ENCODE measurements at regions not wholly inside any gene's neighbourhood (a gene's known extent, or its start where the extent isn't known, plus 50 kb on each side); places are given as distances from the start of the nearest gene placed in this dataset.

- no peaks in the 10 kb centered on the region for H4K20me1 ChIP-seq (ENCODE audit: insufficient read depth)
- CTCF ChIA-PET: interaction anchor here (1.7 kb wide), 1 partner anchor 12 kb away, joined by 6 read pairs; no protein-coding TSS in a partner anchor
- H3K4me3 ChIP-seq (ENCODE audit: low read depth in 2 of 2, low read length in 1 of 2): peak overlapping the region; percentile 1 to 34; a peak in 2 of 4 replicates
- H3K4me2 ChIP-seq: peak overlapping the region; percentile 61
- peaks cover 46% of the 10 kb centered on the region for H3F3A ChIP-seq (replicated peaks; ENCODE audit: insufficient read depth)
- 24% methylated on average over 5 of the region's 5 CpGs for WGBS (ENCODE audit: low lambda C conversion rate)
- POLR2A ChIA-PET: interaction anchor here (1.2 kb wide), 1 partner anchor 10 kb away, joined by 3 read pairs; no protein-coding TSS in a partner anchor
- H3K27ac ChIP-seq (ENCODE audit: low read depth in 2 of 2, low read length in 1 of 2): peak overlapping the region; percentile 86 to 90
- TF ChIP-seq, protein P1, sequence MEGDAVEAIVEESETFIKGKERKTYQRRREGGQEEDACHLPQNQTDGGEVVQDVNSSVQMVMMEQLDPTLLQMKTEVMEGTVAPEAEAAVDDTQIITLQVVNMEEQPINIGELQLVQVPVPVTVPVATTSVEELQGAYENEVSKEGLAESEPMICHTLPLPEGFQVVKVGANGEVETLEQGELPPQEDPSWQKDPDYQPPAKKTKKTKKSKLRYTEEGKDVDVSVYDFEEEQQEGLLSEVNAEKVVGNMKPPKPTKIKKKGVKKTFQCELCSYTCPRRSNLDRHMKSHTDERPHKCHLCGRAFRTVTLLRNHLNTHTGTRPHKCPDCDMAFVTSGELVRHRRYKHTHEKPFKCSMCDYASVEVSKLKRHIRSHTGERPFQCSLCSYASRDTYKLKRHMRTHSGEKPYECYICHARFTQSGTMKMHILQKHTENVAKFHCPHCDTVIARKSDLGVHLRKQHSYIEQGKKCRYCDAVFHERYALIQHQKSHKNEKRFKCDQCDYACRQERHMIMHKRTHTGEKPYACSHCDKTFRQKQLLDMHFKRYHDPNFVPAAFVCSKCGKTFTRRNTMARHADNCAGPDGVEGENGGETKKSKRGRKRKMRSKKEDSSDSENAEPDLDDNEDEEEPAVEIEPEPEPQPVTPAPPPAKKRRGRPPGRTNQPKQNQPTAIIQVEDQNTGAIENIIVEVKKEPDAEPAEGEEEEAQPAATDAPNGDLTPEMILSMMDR (IDR thresholded peaks at IDR 0.05): peak; percentile 23; the same call in 1 of the 2 replicates
- TF ChIP-seq SMC3 (IDR thresholded peaks at IDR 0.05; ENCODE audit: low read depth, low read length) (no peak), TCF12 (IDR thresholded peaks at IDR 0.05) (peak; percentile 77), MXI1 (IDR thresholded peaks at IDR 0.05; ENCODE audit: low read depth, low read length) (peak; percentile 28; the same call in 1 of the 2 replicates), ZBTB33 (IDR thresholded peaks at IDR 0.05; ENCODE audit: borderline replicate concordance, low read depth) (no peak), FOXJ3 (CRISPR knock-in tag; IDR thresholded peaks at IDR 0.05) (peak; percentile 53; the same call in 1 of the 2 replicates), TAF1 (IDR thresholded peaks at IDR 0.05; ENCODE audit: borderline replicate concordance, low read depth, low read length) (peak; percentile 14; the same call in 1 of the 2 replicates), CHD2 (IDR thresholded peaks at IDR 0.05; ENCODE audit: low read length, partially characterized antibody) (peak; percentile 45), FOXM1 (IDR thresholded peaks at IDR 0.05; ENCODE audit: low read depth) (peak; percentile 78), EP300 (IDR thresholded peaks at IDR 0.05; ENCODE audit: borderline replicate concordance in 1 of 2, low read depth in 1 of 2, low read length in 1 of 2) (peak; percentile 26 to 83; a peak in 3 of 4 replicates), GATA2 (CRISPR knock-in tag; IDR thresholded peaks at IDR 0.05) (peak; percentile 80), RCOR1 (IDR thresholded peaks at IDR 0.05; ENCODE audit: low read length) (peak; percentile 78), RFX5 (IDR thresholded peaks at IDR 0.05; ENCODE audit: low read length) (no peak), NFIC (IDR thresholded peaks at IDR 0.05; ENCODE audit: borderline replicate concordance) (peak; percentile 37; the same call in 1 of the 2 replicates), POLR2AphosphoS5 (IDR thresholded peaks at IDR 0.05; ENCODE audit: low read depth, low read length) (peak; percentile 12; the same call in 1 of the 2 replicates), RAD21 (IDR thresholded peaks at IDR 0.05; ENCODE audit: low read length) (peak; percentile 27; the same call in 1 of the 2 replicates), MEF2A (IDR thresholded peaks at IDR 0.05; ENCODE audit: borderline replicate concordance, low read depth) (no peak)
- TF ChIP-seq, protein P2, sequence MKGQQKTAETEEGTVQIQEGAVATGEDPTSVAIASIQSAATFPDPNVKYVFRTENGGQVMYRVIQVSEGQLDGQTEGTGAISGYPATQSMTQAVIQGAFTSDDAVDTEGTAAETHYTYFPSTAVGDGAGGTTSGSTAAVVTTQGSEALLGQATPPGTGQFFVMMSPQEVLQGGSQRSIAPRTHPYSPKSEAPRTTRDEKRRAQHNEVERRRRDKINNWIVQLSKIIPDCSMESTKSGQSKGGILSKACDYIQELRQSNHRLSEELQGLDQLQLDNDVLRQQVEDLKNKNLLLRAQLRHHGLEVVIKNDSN (IDR thresholded peaks at IDR 0.05; ENCODE audit: borderline replicate concordance, low read depth): no peak
- TF ChIP-seq, protein P3, sequence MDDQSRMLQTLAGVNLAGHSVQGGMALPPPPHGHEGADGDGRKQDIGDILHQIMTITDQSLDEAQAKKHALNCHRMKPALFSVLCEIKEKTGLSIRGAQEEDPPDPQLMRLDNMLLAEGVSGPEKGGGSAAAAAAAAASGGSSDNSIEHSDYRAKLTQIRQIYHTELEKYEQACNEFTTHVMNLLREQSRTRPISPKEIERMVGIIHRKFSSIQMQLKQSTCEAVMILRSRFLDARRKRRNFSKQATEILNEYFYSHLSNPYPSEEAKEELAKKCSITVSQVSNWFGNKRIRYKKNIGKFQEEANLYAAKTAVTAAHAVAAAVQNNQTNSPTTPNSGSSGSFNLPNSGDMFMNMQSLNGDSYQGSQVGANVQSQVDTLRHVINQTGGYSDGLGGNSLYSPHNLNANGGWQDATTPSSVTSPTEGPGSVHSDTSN (IDR thresholded peaks at IDR 0.05): peak; percentile 55; the same call in 1 of the 2 replicates
- TF ChIP-seq, protein P4, sequence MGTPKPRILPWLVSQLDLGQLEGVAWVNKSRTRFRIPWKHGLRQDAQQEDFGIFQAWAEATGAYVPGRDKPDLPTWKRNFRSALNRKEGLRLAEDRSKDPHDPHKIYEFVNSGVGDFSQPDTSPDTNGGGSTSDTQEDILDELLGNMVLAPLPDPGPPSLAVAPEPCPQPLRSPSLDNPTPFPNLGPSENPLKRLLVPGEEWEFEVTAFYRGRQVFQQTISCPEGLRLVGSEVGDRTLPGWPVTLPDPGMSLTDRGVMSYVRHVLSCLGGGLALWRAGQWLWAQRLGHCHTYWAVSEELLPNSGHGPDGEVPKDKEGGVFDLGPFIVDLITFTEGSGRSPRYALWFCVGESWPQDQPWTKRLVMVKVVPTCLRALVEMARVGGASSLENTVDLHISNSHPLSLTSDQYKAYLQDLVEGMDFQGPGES (IDR thresholded peaks at IDR 0.05; ENCODE audit: low read depth, low read length): no peak
- peak overlapping the region; percentile 59; the same call in 1 of the 2 replicates for H3K9ac ChIP-seq
- no peaks in the 10 kb centered on the region for H3K79me2 ChIP-seq (ENCODE audit: insufficient read depth)
- peak overlapping the region; percentile 80; the same call in 1 of the 2 replicates for H2AFZ ChIP-seq (ENCODE audit: low read depth)
- no peaks in the 10 kb centered on the region for H3K9me2 ChIP-seq
- DNase-seq: peak; percentile 54
- H3K36me3 ChIP-seq (replicated peaks in 1 of 2; ENCODE audit: control insufficient read depth in 1 of 2, insufficient read depth in 2 of 2, low read length in 1 of 2): no peaks in the 10 kb centered on the region
- no peaks in the 10 kb centered on the region for H3K27me3 ChIP-seq (ENCODE audit: insufficient read depth)
- H3K4me1 ChIP-seq (ENCODE audit: control insufficient read depth in 1 of 2, insufficient read depth in 2 of 2, low read depth in 1 of 2, low read length in 1 of 2): peaks cover 22 to 33% of the 10 kb centered on the region in 2 experiments
- no peaks in the 10 kb centered on the region for H3K9me3 ChIP-seq
Observed at GRCh38 chr6:113050979-113051378, 703.8 kb downstream of the RFPL4B start.

Measured in SK-N-SH (cell line).